NOMO-1 treated with dmso at 0.1 percent for 144 hours (cell line): ENCODE measurements at regions not wholly inside any gene's neighbourhood (a gene's known extent, or its start where the extent isn't known, plus 50 kb on each side); places are given as distances from the start of the nearest gene placed in this dataset.

Experiments used
- DNase-seq: peaks from one replicate; lab custom pipeline; 2025; ENCODE audit not compliant: unreplicated experiment; lab: John Stamatoyannopoulos, UW

DNA sequence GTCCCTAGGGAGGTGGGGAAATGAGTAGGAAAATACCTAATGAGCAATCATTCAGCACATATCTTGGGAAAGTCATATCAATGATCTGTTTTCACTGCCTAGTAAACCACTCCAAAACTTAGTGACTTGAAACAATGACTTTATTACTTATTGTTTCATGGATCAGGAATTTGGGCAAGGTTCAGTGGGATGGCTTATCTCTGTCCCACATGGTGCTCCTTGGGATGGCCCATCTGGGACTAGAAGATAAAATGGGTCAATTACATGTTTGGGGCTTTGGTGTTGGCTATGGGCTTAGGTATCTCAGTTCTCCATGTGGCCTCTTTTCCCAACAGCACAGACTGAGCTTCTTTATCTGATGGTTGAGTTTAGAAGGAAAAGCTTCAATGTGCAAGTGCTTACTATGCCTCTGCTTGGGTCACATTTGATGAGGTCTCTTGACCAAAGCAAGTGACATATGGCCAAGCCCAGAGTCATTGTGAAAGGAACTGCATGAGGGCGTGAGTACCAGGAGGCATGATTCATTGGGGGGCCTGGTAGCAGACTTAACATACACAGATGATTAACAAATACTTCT lies 218.1 kb upstream of the TNP1 start:
- DNase-seq = no peak

DNA sequence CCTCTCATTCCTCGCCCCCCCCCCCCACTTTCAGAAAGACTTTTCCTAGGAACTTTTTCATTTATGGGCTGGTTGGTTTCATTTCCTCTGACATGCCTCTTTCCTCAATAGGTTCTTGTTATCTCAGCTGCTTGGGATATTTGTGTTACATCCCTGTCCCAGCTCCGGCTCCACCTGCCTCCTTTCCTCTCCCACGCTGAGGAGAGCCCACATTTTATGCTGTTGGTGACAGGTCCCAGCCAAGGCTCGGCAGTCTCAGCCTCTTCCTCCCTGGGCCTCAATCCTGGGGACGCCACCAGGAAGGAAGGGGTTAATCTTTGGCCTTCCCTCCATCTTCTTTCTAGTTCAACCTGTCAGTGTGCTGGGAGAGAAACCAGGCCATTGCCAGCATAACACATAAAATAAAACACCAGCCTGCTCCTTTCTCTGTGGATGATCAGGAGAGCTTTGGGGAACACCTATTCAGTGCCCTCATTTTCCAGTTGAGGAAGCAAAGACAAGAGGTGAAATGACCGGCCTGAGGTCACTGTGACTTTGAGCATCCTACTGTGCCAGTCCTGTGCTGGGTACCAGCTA lies 216.9 kb upstream of the TNP1 start:
- no peak for DNase-seq

DNA sequence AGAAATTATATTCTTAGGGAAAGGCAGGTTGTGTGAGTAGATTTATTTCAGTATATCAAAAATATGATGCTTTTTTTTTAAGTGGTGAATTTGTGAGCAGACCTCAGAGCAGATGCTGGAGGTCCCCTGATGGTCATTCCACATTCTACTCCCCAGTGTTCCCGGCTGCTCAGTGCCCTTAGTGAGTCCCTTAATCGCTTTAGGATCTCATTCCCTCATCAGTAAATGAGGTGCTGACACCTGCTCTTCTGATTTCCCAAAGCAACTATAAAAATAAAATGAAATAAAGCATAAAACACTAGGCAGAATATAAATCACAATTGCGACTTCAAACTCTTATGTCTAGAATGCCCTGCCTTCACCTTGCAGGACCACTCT lies 216.2 kb upstream of the TNP1 start:
- DNase-seq = no peak

DNA sequence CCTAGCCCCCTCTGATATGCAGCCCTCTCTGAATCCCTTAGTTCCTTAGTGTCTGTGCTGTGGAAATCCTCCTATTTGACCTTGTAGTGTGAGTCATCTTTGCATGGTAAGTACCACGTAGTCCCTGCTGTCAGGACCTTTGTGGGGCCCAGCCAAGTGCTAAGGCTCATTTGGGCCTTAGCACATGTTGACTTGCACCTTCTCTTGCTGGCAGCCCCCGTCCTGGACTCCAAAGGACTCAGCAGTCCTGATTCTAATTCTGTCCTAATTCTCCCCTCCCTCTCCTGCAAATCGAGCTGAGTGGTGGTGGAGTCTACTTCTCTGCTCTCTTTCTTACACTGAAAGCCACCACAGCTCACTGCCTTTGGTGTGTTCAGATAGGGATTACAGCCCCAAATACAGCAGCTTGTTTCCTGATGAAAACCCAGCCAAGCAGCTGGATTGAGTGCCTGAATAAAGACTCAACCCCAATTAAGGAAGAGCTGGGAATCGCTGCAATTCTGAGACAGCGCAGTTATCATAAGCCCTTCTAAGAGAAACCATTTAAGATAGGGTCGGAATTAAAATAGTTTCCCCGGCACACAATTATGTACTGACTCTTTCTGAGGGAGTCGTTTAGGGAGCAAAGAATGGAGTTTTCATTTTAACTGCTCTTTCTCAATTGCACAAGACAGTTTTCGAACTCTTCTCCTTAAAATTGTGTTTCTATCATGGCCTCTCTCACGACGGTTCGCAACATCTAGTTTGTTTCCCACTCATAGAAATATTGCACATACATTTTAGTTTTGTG lies 215.6 kb upstream of the TNP1 start:
- DNase-seq = no peak

DNA sequence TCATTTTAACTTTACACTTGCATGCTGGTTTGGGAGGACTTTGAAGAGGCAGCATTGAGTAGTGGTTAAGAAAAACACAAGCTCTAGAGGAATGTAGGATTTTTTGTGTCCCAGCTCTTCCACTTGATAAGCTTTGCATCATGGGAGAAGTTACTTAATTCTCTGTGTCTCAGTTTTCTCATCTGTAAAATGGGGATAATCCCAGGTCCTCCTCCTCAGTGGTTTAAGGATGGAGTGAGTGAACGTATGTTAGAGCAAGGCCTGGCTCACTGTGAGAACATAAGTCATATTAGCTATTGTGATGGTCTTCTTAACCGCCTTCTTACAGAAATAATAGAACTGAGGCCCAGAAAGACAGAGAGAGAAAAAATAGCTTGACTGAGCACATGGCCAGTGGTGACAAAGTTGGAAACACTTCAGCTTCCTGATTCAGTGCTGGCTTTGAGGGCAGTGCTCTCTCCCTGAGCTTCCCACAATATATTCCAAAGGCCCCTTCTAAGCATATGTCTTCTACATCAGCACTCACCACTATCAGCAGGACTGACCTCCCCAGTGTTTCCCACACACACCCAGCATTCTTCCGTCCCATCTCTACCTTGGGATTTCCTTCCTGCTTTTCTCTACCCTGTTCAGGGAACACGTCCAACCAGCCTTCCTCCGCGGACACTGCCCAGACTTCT lies 214.9 kb upstream of the TNP1 start:
- no peak for DNase-seq

DNA sequence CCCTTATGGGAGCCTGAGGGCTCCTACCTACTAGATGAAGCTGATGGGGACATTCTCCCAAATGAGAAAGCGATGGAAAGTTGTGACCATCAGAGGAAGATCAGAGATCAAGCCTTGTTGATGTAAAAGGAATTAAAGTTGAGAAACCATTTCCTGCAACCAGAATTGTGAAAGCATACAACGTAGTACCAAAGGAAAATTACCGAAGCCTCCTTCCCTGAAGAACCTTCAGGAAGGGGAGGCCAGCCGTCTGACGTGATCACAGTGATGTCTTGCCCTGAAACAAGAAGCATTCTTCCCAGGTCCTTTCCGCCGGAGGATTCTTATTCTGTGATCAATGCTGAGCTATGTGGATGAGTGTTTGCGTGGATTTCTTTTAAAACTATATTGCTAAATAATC lies 211.6 kb upstream of the TNP1 start:
- no peak for DNase-seq

DNA sequence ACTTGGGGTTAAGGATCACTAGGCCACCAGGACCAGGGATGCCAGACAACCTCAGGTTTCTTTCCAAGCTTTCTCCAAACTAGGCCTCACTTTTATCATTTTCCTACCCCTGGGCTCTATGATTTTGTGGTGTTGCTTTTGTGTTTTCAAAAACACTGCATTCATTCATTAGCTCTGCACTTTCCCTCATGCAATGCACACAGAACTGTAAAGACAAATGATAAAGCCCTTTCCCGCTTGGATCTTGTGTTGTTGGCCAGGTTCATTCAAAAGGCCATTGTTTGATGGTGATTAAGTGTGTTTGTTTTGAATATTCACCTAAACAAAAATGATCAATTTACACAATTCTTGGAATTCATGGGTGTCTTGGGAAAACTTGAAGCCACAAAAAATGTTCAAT lies 210.7 kb upstream of the TNP1 start:
- DNase-seq = no peak

DNA sequence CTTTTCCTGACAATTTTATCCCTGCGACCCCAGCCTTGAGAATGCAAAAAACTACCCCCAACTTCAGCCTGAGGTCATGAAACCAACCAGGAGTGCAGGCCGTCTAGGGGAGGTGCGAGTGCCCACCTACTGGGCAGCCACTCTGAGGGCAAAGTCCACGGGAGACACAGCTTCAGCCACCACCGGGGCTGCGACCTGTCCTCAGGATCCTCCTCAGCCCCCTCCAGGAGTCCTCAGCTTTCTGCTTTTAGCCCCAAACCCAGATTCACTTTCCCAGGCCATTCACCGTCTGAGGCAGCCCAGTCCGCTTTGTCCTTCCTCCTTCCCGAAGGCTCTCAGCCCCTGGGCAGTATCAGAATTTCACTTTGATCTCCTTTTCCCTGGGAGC lies 210.2 kb upstream of the TNP1 start:
- no peak for DNase-seq

DNA sequence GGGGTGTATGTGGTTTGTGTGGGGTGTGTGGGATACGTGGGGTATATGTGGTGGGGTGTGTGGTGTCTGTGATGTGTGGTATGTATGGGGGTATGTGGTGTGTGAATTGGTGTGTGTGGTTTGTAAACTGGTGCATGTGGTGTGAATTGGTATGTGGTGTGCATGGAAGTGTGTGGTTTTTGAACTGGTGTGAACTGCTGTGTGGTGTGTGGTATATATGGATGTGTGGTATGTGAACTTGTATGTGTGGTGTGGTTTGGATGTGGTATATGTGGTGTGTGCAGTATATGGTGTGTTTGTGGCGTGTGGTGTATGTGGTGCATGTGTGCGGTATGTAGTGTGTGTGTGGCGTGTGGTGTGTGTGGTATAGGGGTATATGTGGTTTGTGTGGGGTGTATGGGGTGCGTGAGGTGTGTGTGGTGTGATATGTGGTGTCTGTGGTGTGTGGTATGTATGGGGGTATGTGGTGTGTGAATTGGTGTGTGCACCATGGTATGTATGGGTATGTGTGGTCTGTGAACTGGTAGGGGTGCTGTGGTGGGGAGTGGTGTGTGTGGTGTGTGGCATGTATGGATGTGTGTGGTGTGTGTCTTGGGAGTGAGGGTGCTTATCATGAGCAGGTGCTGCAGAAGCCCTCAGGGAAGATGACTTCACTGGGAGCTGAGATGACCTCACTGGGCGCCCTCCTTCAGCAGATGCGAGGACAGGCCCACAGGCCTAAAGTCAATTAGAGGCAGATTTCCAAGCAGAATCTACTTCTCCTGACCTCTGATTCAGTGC lies 209.6 kb upstream of the TNP1 start:
- DNase-seq = no peak

DNA sequence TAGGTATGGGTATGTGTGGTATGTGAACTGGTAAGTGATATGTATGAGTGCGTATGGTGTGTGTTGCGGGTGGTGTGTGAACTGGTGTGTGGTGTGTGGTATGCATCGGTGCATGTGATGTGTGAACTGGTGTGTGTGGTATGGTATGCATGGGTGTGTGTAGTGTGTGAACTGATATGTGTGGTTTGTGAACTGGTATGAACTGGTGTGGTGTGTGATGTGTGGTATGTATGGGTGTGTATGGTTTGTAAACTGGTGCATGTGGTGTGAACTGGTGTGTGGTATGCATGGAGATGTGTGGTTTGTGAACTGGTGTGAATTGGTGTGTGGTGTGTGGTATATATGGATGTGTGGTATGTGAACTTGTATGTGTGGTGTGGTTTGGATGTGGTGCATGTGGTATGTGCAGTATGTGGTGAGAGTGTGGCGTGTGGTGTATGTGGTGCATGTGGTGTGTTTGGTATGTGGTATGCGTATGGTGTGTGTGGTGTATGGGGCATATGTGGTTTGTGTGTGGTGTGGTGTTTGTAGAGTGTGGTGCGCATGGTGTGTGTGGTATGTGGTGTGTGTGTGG lies 208.9 kb upstream of the TNP1 start:
- DNase-seq = no peak

DNA sequence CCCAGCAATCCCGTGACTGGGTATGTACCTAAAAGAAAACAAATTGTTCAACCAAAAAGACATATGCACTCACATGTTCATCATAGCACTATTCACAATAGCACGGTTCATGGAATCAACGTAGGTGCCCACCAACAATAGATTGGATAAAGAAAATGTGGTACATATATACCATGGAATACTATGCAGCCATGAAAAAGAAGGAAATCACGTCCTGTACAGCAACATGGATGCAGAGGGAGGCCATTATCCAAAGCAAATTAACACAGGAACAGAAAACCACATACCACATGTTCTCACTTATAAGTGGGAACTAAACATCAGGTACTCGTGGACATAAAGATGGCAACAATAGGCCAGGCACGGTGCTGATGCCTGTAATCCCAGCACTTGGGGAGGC lies 207.9 kb upstream of the TNP1 start:
- no peak for DNase-seq

DNA sequence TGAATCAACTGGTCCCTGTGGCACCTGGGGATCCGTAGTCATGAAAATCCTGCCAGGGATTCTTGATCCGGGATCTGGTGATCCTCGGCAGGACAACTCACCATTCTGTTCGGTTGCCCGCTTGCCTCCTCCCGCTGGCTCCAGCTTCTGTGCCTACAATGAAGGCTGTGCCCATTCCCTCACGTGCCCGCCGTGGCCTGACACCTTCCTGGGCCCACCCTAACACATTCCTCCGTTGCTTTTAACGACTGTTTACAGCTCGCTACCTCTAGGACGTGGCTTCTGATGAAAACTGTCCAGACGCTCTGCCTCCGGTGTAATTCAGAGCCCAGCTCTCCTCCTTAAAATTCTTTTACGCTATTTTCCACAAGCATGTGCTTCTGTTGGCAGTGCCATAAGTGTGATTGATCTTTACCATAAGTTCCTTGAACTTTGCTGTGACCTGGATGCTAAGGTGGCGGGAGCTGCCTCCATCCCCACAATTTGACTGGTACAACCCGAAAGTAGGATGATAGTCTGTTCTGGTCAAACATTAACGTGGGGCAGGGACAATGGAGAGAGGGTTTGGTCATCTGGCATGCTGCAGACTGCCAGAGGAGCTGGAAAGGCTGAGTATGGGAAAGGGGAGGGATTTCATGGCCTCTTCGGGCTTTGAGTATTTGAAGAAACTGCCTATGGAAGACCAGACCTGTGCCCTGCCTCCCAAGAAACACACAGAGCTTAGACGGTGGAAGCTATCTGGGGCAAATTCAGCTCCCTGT lies 206.8 kb upstream of the TNP1 start:
- no peak for DNase-seq

DNA sequence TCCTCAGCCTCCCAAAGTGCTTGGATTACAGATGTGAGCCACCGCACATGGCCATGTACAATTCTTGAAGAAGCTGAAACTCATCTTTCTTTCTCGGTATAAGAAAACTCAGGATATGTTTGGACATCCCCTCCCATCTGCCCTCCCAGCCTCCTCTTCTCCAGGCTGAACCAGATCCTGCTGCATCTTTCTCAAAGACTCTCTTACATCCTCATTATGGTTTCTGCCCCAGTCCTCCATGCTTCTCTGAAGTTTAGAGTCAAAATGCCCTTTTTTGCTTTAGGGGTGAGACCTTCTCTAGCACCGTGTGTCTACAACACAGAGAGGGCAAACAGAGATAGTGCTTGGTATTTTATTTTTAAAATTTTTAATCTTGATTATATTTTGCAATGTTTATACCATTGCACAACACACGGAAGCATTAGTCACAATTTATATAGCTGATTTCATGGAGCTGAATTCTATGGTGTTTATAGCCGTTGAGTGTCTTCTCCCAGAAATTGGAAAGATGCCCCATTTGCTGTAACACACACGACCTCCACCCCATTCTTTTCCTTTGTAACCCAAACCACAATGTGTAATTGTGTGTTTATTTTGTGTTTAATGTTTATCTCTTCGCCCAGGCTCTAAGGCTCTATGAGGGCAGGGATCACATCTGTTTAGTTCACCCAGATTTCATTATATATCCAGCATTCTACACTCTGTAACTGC lies 206.0 kb upstream of the TNP1 start:
- DNase-seq = no peak

DNA sequence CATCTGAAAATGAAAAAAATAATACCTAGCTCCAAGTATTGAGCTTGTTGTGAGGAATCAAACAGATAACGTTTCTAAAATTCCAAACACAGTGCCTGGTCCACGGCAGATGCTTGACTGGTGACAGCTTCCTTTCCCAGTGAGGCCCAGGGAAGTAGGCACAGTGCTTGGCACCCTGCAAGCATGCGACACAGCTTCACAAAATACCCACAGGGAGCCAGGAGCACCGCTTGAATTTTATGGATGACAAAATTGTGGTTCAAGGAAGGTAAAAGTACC lies 205.1 kb upstream of the TNP1 start:
- DNase-seq = no peak

DNA sequence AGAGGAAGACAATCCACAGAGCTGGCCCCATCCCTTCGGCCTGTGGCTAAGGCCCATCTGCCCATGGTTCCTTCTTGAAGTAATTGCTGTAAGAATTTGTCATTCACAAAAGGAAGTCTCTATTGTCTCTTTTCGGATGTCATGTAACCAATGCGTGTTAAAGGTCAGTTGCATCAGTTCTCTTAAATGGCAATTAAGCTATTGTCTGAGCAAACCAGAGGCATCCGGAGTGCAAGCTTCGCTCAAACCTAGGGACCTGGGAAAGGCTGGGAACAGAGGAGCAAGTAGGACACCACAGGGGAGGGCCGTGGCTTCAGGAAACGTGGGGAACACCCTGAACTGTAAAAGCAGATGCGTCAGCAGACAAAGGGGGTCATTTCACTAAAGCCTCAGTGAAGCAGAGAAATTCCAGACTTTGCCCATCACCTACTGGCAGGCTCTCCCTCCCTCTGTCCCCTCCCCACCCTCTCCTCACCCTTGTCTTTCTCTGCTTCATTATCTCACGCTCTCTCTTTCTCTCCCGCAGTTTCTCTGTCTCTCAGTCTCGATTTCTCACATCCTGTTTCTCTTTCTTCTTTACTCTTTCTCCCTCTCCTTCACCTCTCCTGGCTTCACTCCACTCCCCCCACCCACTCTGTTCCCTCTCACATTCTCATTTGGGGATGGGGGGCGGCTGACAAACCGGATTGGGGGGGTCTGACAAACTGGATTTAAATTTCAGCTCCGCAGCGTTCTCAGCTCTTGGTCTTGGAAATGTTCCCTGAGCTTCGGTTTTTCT lies 204.6 kb upstream of the TNP1 start:
- DNase-seq = peak; percentile 27

DNA sequence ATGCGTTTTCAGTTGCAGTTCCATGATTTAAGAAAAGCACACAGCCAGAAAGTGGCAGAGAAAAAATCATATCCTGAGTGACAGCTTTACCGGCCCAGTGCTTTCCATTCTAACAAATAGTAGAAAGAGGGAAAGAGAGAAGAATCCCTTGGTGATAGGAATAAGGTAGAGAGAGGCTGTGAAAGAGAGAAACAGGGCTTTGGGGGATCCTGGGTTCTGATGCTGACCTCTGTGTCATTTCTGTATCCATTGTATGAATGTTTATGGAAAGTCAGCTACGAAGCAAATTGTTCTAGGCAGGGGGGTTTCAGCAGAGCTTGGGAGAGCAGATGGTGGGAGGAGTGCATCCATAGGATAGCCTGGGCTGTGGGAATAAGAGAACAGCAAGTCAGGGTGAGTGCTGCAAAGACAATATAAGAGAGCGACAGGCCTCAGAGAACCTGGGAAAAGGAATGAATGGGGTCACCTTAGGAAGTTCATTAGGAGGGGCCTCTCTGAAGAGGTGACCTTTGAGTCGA lies 203.4 kb upstream of the TNP1 start:
- DNase-seq = no peak

DNA sequence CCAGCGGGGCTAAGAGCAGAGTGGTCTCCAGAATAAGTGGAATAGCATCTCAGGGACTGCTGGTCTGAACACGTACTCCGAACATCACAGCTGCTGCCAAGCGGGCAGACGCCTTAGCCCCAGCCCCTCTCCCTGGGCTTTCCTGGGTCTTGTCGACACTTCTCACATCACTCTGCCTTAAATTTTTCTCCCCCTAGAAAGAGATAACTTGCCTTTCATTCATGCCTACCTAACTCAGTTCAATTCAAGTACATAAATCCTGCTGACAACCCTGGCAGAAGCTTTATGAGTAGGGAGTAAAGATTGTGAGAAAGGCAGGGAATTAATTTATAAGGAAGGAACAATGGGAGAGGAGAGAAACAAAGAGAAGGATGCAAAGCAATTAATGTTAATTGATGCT lies 202.9 kb upstream of the TNP1 start:
- DNase-seq = no peak

DNA sequence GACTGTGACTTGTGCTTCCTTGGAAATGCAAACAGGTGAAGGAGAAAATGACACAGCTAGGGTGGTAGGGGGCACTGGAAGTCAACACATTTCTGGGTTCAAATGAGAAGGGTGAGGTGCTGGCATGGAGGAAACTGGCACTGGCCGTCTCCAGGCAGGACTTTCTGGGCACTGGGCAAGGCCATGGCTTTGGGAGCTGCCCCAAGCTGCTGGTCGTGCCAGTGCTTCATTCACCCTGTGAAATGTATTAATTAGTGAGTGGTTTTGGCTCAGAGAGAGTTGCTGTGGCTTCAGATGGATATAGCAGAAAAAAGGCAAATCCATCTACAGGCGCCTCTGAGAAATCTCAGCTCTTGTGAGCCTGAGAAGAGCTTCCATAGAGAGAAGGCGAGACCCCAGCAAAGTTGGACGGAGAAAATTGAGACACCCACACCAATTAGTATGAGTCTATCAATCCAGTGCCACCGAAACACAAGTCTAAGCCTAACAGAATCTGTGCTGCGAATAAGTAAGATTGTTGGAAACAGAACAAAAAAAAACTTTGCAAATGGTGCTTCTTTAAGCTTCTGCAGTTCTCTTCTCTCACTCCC lies 202.1 kb upstream of the TNP1 start:
- DNase-seq = no peak
